SK-N-SH (cell line): ENCODE measurements at regions not wholly inside any gene's neighbourhood (a gene's known extent, or its start where the extent isn't known, plus 50 kb on each side); places are given as distances from the start of the nearest gene placed in this dataset.
"Not testable (repeated sequence)": the region's sequence is repeated elsewhere in the genome, so short reads cannot be mapped to it uniquely, and the experiment has no call there.

Experiments
- CTCF ChIP-seq: fragments of 200-600 bp; sonication (generic); IDR thresholded peaks from 2 replicates; pipeline ENCODE4 v1.6.1; 2017; ENCODE audit warnings: antibody characterized with exemption, mild to moderate bottlenecking, moderate library complexity
- GATA2 ChIP-seq: sonication (generic); formaldehyde crosslinking; IDR thresholded peaks from 2 replicates; pipeline ENCODE4 v1.5.0; 2020; ENCODE audit warnings: mild to moderate bottlenecking, missing genetic modification reagents
- POLR2AphosphoS5 ChIP-seq: IDR thresholded peaks from 2 replicates; pipeline ENCODE4 v1.6.1; 2012; ENCODE audit warnings: low read depth, low read length
- RAD21 ChIP-seq: IDR thresholded peaks from 2 replicates; pipeline ENCODE4 v1.6.1; 2012; ENCODE audit warnings: mild to moderate bottlenecking, low read length
- RCOR1 ChIP-seq: fragments of 150-350 bp; IDR thresholded peaks from 2 replicates; pipeline ENCODE4 v1.6.1; 2017; ENCODE audit warnings: antibody characterized with exemption, low read length
- REST ChIP-seq: IDR thresholded peaks from 2 replicates; pipeline ENCODE4 v1.6.1; 2012; ENCODE audit warnings: mild to moderate bottlenecking, low read depth, low read length, moderate library complexity
- RFX5 ChIP-seq: IDR thresholded peaks from 2 replicates; pipeline ENCODE4 v1.6.1; 2012; ENCODE audit warnings: mild to moderate bottlenecking, improper control_type of control experiment, low read length
- SIN3A ChIP-seq: IDR thresholded peaks from 2 replicates; pipeline ENCODE4 v1.6.1; 2012; ENCODE audit warnings: low read depth, mild to moderate bottlenecking, low read length, moderate library complexity, borderline replicate concordance
- SMC3 ChIP-seq: IDR thresholded peaks from 2 replicates; pipeline ENCODE4 v1.6.1; 2012; ENCODE audit warnings: low read depth, low read length, improper control_type of control experiment
- USF1 ChIP-seq: IDR thresholded peaks from 2 replicates; pipeline ENCODE4 v1.4.0; 2012; ENCODE audit warnings: low read depth, borderline replicate concordance
- YY1 ChIP-seq: IDR thresholded peaks from 2 replicates; pipeline ENCODE4 v1.4.0; 2012; ENCODE audit warnings: low read depth, mild to moderate bottlenecking
- TF ChIP-seq, protein P1 (sequence below): fragments of 150-350 bp; IDR thresholded peaks from 2 replicates; pipeline ENCODE4 v1.6.1; 2016; ENCODE audit warnings: mild to moderate bottlenecking, low read depth, low read length

GRCh38 chr5:75769338-75769737 lies 52.1 kb upstream of the POC5 start:
- TF ChIP-seq, protein P1, sequence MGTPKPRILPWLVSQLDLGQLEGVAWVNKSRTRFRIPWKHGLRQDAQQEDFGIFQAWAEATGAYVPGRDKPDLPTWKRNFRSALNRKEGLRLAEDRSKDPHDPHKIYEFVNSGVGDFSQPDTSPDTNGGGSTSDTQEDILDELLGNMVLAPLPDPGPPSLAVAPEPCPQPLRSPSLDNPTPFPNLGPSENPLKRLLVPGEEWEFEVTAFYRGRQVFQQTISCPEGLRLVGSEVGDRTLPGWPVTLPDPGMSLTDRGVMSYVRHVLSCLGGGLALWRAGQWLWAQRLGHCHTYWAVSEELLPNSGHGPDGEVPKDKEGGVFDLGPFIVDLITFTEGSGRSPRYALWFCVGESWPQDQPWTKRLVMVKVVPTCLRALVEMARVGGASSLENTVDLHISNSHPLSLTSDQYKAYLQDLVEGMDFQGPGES: not testable (repeated sequence)
- not testable (repeated sequence) for TF ChIP-seq REST; YY1; POLR2AphosphoS5; CTCF; RAD21; SMC3; SIN3A; RFX5; USF1; GATA2 (CRISPR knock-in tag); RCOR1
